OCI-LY3 (cell line): ENCODE measurements at regions not wholly inside any gene's neighbourhood (a gene's known extent, or its start where the extent isn't known, plus 50 kb on each side); places are given as distances from the start of the nearest gene placed in this dataset.

Experiments used
- EZH2phosphoT487 ChIP-seq: fragments of 200-600 bp; shearing (Covaris generic); IDR thresholded peaks from 2 replicates; pipeline ENCODE4 v1.6.1; 2018; ENCODE audit warnings: antibody characterized with exemption, mixed run types, low read depth
- TF ChIP-seq, protein P1 (sequence below): fragments of 200-600, 300-600 bp; sonication (generic); IDR thresholded peaks from 2 replicates; pipeline ENCODE4 v1.5.1; 2014; ENCODE audit warnings: antibody characterized with exemption, low read length, low read depth

DNA sequence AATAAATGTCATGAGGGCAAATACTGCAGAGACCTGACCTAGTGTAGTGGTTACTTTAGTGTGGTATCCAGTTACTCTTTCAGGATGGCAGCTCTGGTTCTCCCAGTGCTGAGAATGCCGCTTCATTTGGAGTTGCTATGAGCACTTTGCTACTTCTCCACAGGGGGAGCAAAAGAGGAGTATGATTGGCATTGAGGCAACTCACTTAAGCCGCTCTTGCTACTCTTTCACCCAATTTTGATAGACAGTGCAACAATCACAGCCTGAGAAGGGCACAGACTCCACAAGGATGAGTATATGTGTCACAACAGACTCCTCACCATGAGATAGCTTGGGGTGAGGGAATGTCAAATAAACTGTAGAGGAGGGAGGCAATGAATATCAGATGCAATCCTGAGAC is 81.2 kb downstream of the NPY1R start:
- TF ChIP-seq, protein P1, sequence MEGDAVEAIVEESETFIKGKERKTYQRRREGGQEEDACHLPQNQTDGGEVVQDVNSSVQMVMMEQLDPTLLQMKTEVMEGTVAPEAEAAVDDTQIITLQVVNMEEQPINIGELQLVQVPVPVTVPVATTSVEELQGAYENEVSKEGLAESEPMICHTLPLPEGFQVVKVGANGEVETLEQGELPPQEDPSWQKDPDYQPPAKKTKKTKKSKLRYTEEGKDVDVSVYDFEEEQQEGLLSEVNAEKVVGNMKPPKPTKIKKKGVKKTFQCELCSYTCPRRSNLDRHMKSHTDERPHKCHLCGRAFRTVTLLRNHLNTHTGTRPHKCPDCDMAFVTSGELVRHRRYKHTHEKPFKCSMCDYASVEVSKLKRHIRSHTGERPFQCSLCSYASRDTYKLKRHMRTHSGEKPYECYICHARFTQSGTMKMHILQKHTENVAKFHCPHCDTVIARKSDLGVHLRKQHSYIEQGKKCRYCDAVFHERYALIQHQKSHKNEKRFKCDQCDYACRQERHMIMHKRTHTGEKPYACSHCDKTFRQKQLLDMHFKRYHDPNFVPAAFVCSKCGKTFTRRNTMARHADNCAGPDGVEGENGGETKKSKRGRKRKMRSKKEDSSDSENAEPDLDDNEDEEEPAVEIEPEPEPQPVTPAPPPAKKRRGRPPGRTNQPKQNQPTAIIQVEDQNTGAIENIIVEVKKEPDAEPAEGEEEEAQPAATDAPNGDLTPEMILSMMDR = no peak
- TF ChIP-seq EZH2phosphoT487 = no peak
